Caki2 (cell line): ENCODE measurements at regions not wholly inside any gene's neighbourhood (a gene's known extent, or its start where the extent isn't known, plus 50 kb on each side); places are given as distances from the start of the nearest gene placed in this dataset.
A peak's percentile ranks its signal among the peaks of the same experiment; 100 is the strongest.
"Not testable (repeated sequence)": the region's sequence is repeated elsewhere in the genome, so short reads cannot be mapped to it uniquely, and the experiment has no call there.

Experiments
- DNase-seq: peaks from one replicate; pipeline ENCODE4 v3.0.0-alpha.2; 2015; ENCODE audit warnings: low read depth
- in situ Hi-C: cut with HindIII; loops from 2 replicates; pipeline ENCODE4 v1.10.0; 2016; ENCODE audit warnings: low sequenced_read_pairs, low pct_unique_long_range_greater_than_20kb, mixed read lengths

GRCh38 chr4:54400188-54400587 lies 171.1 kb downstream of the PDGFRA start:
- no peak for DNase-seq
- in situ Hi-C loops = no loop called here

GRCh38 chr4:54400802-54401201 lies 171.7 kb downstream of the PDGFRA start:
- in situ Hi-C loops = no loop called here
- DNase-seq = peak; percentile 28

GRCh38 chr4:54402880-54403480 lies 173.9 kb downstream of the PDGFRA start:
- DNase-seq = no peak
- in situ Hi-C loops = no loop called here

DNA sequence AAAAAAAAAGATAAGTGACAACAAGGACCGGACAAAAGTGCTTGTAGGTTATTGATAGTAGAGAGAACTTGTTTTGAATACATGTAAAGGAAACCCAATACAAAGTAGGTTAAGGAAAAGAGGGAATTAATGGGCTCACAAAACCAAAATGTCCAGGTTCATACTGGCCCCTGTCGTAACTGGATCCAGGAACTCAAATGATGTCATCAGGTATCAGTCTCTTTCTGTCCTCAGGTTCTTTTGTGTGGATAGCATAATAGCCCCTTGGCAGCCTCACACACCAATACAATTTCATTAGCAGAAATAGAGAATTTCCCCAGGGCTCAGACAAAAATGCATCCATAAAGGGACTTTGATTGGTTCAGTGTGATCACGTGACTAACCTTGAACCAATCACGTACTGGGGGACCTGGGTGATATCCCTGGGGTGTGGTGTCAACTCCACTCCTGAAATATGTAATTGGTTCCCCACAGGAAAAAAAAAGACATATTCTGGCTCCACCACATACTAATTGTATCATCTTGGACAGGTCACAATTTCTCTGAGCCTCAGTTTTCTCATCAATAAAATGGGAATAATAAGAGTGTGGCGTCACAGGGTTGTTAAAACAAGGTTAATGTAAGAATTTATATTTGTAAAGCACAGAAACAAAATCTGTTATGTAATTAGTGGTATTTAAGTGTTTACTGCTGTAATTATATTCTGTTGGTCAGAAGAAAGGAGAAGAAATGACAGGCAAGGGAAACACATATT lies 174.8 kb downstream of the PDGFRA start:
- DNase-seq = no peak
- in situ Hi-C loops = no loop called here

- in situ Hi-C loops, DNase-seq: not testable (repeated sequence)
Measured at GRCh38 chr4:54409270-54409817, 180.3 kb downstream of the PDGFRA start.

DNA sequence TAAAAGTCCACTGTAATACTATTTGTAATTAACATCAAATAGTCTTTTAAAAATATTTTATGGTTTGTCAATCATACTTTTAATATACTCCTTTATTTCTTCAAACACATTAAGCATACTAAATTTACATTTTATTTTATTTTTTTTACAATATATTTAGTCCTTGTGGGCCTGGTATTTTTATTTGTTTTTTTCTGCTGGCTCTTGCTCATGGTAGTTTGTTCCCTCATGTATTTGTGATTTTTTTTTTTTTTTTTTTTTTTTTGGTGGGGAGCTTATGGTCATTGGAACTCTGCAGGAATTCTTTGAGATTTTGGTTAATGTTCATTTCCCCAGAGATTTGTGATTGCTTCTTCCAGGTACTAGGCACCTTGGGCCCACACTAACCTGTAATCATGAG lies 185.5 kb downstream of the PDGFRA start:
- in situ Hi-C loops = no loop called here
- no peak for DNase-seq

DNA sequence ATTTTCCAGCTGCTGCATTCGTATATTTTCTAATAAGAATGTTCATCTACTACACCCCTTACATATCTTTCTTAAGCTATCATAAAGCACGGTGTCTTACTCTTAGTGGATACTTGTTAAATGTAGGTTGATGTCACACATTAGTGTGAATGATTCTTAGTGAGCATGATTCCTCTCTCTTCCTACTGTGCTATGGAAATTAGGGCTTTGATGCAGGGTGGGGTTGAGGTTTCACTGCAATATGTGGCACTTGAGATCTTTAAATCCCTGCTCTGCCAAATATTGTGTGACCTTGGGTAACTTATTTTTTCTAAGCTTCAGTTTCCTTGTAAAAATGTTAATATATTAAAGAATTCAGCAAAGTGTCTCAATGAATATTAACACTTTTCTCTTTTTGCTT lies 188.4 kb downstream of the PDGFRA start:
- in situ Hi-C loops = no loop called here
- no peak for DNase-seq

DNA sequence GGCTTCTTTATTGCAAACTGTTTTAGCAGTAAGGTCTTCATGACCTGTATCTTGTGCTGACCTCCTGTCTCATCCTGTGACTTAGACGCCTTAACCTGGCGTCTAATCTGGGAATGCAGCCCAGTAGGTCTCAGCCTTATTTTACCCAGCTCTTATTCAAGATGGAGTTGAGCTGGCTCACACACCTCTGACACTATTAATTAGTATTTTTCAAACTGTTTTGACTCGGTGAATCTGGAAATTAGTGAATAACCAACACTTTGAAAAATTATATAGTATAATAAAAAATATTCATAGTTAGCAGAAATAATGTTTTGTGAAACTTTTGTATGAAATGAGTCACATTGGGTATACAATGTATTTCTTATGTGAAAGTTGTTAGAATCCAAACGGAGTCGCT lies 189.4 kb downstream of the PDGFRA start:
- in situ Hi-C loops = no loop called here
- DNase-seq = no peak

DNA sequence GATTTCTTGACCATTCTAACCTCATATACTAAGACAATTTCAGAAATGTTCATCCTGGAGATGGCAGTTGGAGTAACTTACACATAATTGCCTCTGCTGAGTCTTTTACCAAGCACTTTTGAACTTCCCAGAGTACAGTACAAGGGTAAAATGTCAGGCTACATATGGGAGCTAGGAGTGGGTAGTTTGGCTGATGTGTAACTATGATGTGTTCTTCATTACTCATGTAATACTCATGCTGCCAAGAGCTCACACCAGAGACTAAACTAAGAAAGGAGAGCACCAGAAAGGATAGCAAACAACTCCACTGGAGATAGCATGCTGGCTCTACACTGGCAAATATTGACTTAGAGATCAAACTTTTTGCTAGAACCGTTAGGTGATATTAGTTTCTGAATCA lies 194.0 kb downstream of the PDGFRA start:
- in situ Hi-C loops = no loop called here
- no peak for DNase-seq

DNA sequence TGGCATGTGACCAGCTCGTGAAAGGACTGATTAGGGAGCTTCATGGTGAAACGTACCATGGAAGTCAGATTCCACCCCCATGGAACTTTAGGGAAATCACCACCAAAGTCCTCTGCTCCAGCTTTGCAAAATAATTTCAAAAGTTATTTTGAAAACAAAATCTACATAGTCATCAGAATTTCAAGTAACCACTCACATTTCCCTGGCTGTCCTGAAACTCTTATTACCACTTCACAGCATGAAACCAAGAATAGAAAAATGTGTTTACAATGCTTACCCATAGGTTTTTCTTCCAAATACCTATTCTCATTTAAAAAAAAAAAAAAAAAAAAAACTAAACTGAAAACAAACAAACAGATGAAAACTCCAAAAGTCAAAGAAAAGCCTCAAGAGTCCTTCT lies 198.7 kb downstream of the PDGFRA start:
- in situ Hi-C loops = no loop called here
- no peak for DNase-seq

- in situ Hi-C loops = no loop called here
- no peak for DNase-seq
Measured at GRCh38 chr4:54428940-54429339, 199.8 kb downstream of the PDGFRA start.

- DNase-seq = no peak
- in situ Hi-C loops = no loop called here
Measured at GRCh38 chr4:54433686-54434085, 204.6 kb downstream of the PDGFRA start.

- DNase-seq = peak; percentile 51
- in situ Hi-C loops = no loop called here
Measured at GRCh38 chr4:54439831-54440243, 210.7 kb downstream of the PDGFRA start.

DNA sequence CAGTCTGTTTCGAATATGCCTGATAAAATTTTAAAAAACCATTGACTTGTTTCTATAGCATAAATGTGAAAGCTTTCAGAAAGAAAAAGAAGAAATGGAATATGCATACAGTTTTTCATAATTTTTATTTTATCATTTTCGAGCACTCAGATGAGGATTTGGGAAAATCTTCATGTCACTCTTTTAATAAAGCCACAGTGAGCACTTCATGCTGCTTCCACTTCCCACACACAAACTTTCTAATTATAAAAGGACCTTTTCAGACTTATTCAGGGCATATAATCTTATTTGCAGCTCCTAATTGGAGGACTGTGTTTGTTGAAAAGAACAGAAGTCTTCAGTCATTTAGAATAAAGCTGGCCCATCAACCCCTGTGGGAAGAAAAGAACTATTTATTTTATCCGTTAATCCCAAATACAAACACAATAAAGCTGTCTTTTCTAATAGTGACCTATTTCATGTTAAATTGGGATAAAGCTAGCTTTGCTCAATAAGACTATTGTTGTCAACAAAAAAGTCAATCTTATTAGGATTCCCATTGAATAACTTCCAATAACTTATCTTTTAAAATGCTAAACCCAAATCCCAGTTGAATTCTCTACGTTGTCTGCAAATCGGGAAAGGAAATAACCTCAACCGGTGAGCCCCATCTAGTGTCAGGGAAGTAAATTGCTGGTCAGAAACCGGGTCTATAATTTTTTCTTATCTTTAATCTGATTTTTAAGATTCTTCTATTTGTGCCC lies 211.5 kb downstream of the PDGFRA start:
- in situ Hi-C loops = no loop called here
- DNase-seq = peak; percentile 13

- no peak for DNase-seq
- in situ Hi-C loops = no loop called here
Measured at GRCh38 chr4:54445866-54446265, 211.9 kb upstream of the KIT start.

DNA sequence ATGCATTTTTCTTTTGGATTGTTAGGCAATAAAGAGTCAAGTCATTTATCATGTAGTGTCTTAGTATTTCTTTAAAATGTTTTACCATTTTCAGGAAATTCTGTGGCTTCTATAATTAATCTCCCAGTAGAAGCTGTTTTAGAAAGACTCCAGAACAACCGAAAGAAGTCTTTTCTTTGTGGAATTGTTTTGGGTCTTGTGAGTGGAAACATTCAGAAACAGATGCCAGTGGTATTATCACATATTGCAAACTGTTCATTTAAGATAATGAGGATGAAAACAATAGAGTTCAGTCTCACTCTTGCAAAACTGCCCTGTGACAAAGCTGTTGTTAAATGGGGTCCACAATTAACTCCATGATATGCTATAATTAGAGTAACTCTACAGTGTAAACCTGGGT lies 211.2 kb upstream of the KIT start:
- DNase-seq = no peak
- in situ Hi-C loops = no loop called here

GRCh38 chr4:54447304-54447703 lies 210.5 kb upstream of the KIT start:
- DNase-seq = no peak
- in situ Hi-C loops = no loop called here

- DNase-seq = no peak
- in situ Hi-C loops = no loop called here
Measured at GRCh38 chr4:54449999-54450398, 207.8 kb upstream of the KIT start.

DNA sequence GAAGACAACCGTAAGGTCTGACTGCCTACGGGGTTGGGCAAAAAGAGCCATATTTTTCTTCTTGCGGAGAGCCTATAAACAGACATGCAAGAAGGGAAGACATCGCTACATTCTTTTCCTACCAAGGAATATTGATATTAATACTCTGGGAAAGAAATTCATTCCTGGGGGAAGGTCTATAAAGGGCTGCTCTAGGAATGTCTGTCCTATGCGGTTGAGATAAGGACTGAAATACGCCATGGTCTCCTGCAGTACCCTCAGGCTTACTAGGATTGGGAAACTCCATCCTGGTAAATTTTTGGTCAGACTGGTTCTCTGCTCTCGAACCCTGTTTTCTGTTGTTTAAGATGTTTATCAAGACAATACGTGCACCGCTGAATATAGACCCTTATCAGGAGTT lies 190.8 kb upstream of the KIT start:
- in situ Hi-C loops = not testable (repeated sequence)
- DNase-seq = peak; percentile 8
